Activated CD4-positive, alpha-beta T cell treated with anti-CD3 and anti-CD28 coated beads, Interleukin-2, amount 50 U/mL, for 16 hours (primary cell): ENCODE measurements at regions not wholly inside any gene's neighbourhood (a gene's known extent, or its start where the extent isn't known, plus 50 kb on each side); places are given as distances from the start of the nearest gene placed in this dataset.
"Not testable (repeated sequence)": the region's sequence is repeated elsewhere in the genome, so short reads cannot be mapped to it uniquely, and the experiment has no call there.

Source experiments
- DNase-seq: peaks from one replicate; pipeline ENCODE4 v3.0.0-alpha.2; 2020

- DNase-seq = no peak
Measured at GRCh38 chr14:58731465-58732293, 93.9 kb downstream of the DACT1 start.

- peak; percentile 8 for DNase-seq
Measured at GRCh38 chr14:58732387-58732786, 94.6 kb downstream of the DACT1 start.

- peak; percentile 32 for DNase-seq
Measured at GRCh38 chr14:58733451-58734208, 95.9 kb downstream of the DACT1 start.

- DNase-seq = no peak
Measured at GRCh38 chr14:58735596-58735995, 97.8 kb downstream of the DACT1 start.

- DNase-seq = no peak
Measured at GRCh38 chr14:58736606-58737005, 98.8 kb downstream of the DACT1 start.

GRCh38 chr14:58737511-58737910, 99.7 kb downstream of the DACT1 start:
- DNase-seq = no peak

- DNase-seq = no peak
Measured at GRCh38 chr14:58738189-58738836, 100.6 kb downstream of the DACT1 start.

GRCh38 chr14:58738876-58739275, 101.1 kb downstream of the DACT1 start:
- no peak for DNase-seq

- DNase-seq = no peak
Measured at GRCh38 chr14:58739674-58740073, 101.9 kb downstream of the DACT1 start.

- DNase-seq = no peak
Measured at GRCh38 chr14:58740379-58740935, 102.7 kb downstream of the DACT1 start.

GRCh38 chr14:58744801-58745394, 107.1 kb downstream of the DACT1 start:
- DNase-seq = no peak

- DNase-seq = no peak
Measured at GRCh38 chr14:58746261-58746660, 108.5 kb downstream of the DACT1 start.

GRCh38 chr14:58746701-58747100, 108.9 kb downstream of the DACT1 start:
- no peak for DNase-seq

- DNase-seq = no peak
Measured at GRCh38 chr14:58747181-58747580, 109.4 kb downstream of the DACT1 start.

GRCh38 chr14:58748251-58748650, 110.5 kb downstream of the DACT1 start:
- DNase-seq = not testable (repeated sequence)

GRCh38 chr14:58749066-58749669, 111.4 kb downstream of the DACT1 start:
- DNase-seq = peak; percentile 80

- DNase-seq = no peak
Measured at GRCh38 chr14:58750321-58751269, 112.8 kb downstream of the DACT1 start.

- DNase-seq = no peak
Measured at GRCh38 chr14:58751788-58752187, 114.0 kb downstream of the DACT1 start.

GRCh38 chr14:58752289-58752688, 114.5 kb downstream of the DACT1 start:
- no peak for DNase-seq

GRCh38 chr14:58752771-58753201, 115.0 kb downstream of the DACT1 start:
- no peak for DNase-seq
